ENCODE measurements at regions not wholly inside any gene's neighbourhood (a gene's known extent, or its start where the extent isn't known, plus 50 kb on each side); places are given as distances from the start of the nearest gene placed in this dataset.

GRCh38 chr12:107891967-107892366 lies 117.5 kb downstream of the ASCL4 start:
- H3K27ac ChIP-seq (ENCODE audit: low read depth, low read length) = no peak overlapping the region
- H4K5ac ChIP-seq (ENCODE audit: low read length) = no peak overlapping the region
- H3K4me1 ChIP-seq (ENCODE audit: control insufficient read depth, low read depth, low read length) = no peaks in the 10 kb centered on the region
- no peak overlapping the region for H2AK5ac ChIP-seq (ENCODE audit: low read length)
- no peak overlapping the region for H3K4me2 ChIP-seq (ENCODE audit: low read length)
- H2BK5ac ChIP-seq (ENCODE audit: low read length) = no peak overlapping the region
- H3K79me2 ChIP-seq (ENCODE audit: control insufficient read depth, insufficient read depth, low read length) = no peaks in the 10 kb centered on the region
- H3K9ac ChIP-seq (ENCODE audit: low read length) = no peak overlapping the region
- no peak overlapping the region for H3K23ac ChIP-seq (ENCODE audit: low read length)
- no peak overlapping the region for H3K18ac ChIP-seq (ENCODE audit: low read length)
- no peaks in the 10 kb centered on the region for H3K79me1 ChIP-seq (ENCODE audit: low read length)
- no peak overlapping the region for H3K4ac ChIP-seq (ENCODE audit: low read depth, low read length)
- H4K8ac ChIP-seq (ENCODE audit: low read depth, low read length) = no peak overlapping the region
- peak; percentile 63 for DNase-seq
- H2BK120ac ChIP-seq (ENCODE audit: low read depth, low read length) = no peak overlapping the region
- H3K36me3 ChIP-seq (ENCODE audit: control insufficient read depth, insufficient read depth, low read length) = no peaks in the 10 kb centered on the region
- WGBS (ENCODE audit: extremely low coverage, insufficient coverage, low lambda C conversion rate) = no CpG with 5 or more reads among the region's 3 CpGs
- no peaks in the 10 kb centered on the region for H3K27me3 ChIP-seq (ENCODE audit: insufficient read depth, low read length, poor library complexity)
- H3K56ac ChIP-seq (ENCODE audit: low read length) = no peak overlapping the region
- H3K4me3 ChIP-seq (ENCODE audit: low read length) = no peak overlapping the region
- H2BK15ac ChIP-seq (replicated peaks; ENCODE audit: low read depth) = no peak overlapping the region

GRCh38 chr12:107894589-107894988 lies 120.1 kb downstream of the ASCL4 start:
- Histone ChIP-seq H3K79me2 (ENCODE audit: control insufficient read depth, insufficient read depth, low read length) (no peaks in the 10 kb centered on the region), H3K4me2 (ENCODE audit: low read length) (no peak overlapping the region), H4K8ac (ENCODE audit: low read depth, low read length) (peak overlapping the region; percentile 76), H3K9ac (ENCODE audit: low read length) (no peak overlapping the region), H3K18ac (ENCODE audit: low read length) (no peak overlapping the region), H3K27me3 (ENCODE audit: insufficient read depth, low read length, poor library complexity) (no peaks in the 10 kb centered on the region), H2BK120ac (ENCODE audit: low read depth, low read length) (no peak overlapping the region), H3K36me3 (ENCODE audit: control insufficient read depth, insufficient read depth, low read length) (no peaks in the 10 kb centered on the region), H3K56ac (ENCODE audit: low read length) (no peak overlapping the region), H4K5ac (ENCODE audit: low read length) (no peak overlapping the region), H3K4ac (ENCODE audit: low read depth, low read length) (no peak overlapping the region), H2AK5ac (ENCODE audit: low read length) (no peak overlapping the region), H3K4me3 (ENCODE audit: low read length) (no peak overlapping the region), H3K4me1 (ENCODE audit: control insufficient read depth, low read depth, low read length) (no peaks in the 10 kb centered on the region), H2BK5ac (ENCODE audit: low read length) (no peak overlapping the region), H3K27ac (ENCODE audit: low read depth, low read length) (no peak overlapping the region), H2BK15ac (replicated peaks; ENCODE audit: low read depth) (no peak overlapping the region), H3K79me1 (ENCODE audit: low read length) (no peaks in the 10 kb centered on the region), H3K23ac (ENCODE audit: low read length) (no peak overlapping the region)
- no peak for DNase-seq
- no CpG with 5 or more reads among the region's 3 CpGs for WGBS (ENCODE audit: extremely low coverage, insufficient coverage, low lambda C conversion rate)

DNA sequence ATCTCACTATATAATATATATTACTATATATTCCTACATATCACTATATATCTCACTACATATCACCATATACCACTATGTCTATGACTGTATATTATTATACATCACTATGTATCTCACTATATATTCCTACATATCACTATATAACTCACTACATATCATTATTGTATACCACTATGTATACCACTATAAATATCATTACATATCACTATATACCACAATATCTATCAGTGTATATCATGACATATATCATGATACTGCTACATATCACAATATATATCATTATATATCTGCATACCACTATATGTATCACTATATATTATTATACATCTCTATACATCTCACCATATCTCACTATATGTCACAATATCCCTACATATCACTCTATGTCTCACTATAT lies 121.5 kb downstream of the ASCL4 start:
- no peak overlapping the region for H4K5ac ChIP-seq (ENCODE audit: low read length)
- no peak overlapping the region for H2BK120ac ChIP-seq (ENCODE audit: low read depth, low read length)

GRCh38 chr12:107900588-107900987 lies 126.1 kb downstream of the ASCL4 start:
- Histone ChIP-seq H3K4me2 (ENCODE audit: low read length) (no peak overlapping the region), H4K5ac (ENCODE audit: low read length) (no peak overlapping the region), H3K4me3 (ENCODE audit: low read length) (no peak overlapping the region), H3K27ac (ENCODE audit: low read depth, low read length) (no peak overlapping the region), H3K4me1 (ENCODE audit: control insufficient read depth, low read depth, low read length) (no peaks in the 10 kb centered on the region), H3K4ac (ENCODE audit: low read depth, low read length) (no peak overlapping the region), H3K23ac (ENCODE audit: low read length) (no peak overlapping the region), H3K36me3 (ENCODE audit: control insufficient read depth, insufficient read depth, low read length) (no peaks in the 10 kb centered on the region), H3K79me2 (ENCODE audit: control insufficient read depth, insufficient read depth, low read length) (no peaks in the 10 kb centered on the region), H3K9ac (ENCODE audit: low read length) (no peak overlapping the region), H2BK5ac (ENCODE audit: low read length) (no peak overlapping the region), H3K27me3 (ENCODE audit: insufficient read depth, low read length, poor library complexity) (no peaks in the 10 kb centered on the region), H4K8ac (ENCODE audit: low read depth, low read length) (no peak overlapping the region), H3K18ac (ENCODE audit: low read length) (no peak overlapping the region), H2BK15ac (replicated peaks; ENCODE audit: low read depth) (no peak overlapping the region), H3K79me1 (ENCODE audit: low read length) (no peaks in the 10 kb centered on the region), H3K56ac (ENCODE audit: low read length) (no peak overlapping the region), H2BK120ac (ENCODE audit: low read depth, low read length) (no peak overlapping the region), H2AK5ac (ENCODE audit: low read length) (no peak overlapping the region)
- WGBS (ENCODE audit: extremely low coverage, insufficient coverage, low lambda C conversion rate) = no CpG with 5 or more reads among the region's 2 CpGs
- DNase-seq = no peak

More for the DNA sequence above, 121.5 kb downstream of the ASCL4 start:
- H2BK15ac ChIP-seq (replicated peaks; ENCODE audit: low read depth) = no peak overlapping the region
- no peak overlapping the region for H4K8ac ChIP-seq (ENCODE audit: low read depth, low read length)
- no peak overlapping the region for H2AK5ac ChIP-seq (ENCODE audit: low read length)
- no peaks in the 10 kb centered on the region for H3K79me2 ChIP-seq (ENCODE audit: control insufficient read depth, insufficient read depth, low read length)
- H3K27me3 ChIP-seq (ENCODE audit: insufficient read depth, low read length, poor library complexity) = no peaks in the 10 kb centered on the region
- H3K23ac ChIP-seq (ENCODE audit: low read length) = no peak overlapping the region
- no peak overlapping the region for H3K4ac ChIP-seq (ENCODE audit: low read depth, low read length)
- no peaks in the 10 kb centered on the region for H3K36me3 ChIP-seq (ENCODE audit: control insufficient read depth, insufficient read depth, low read length)
- no peak overlapping the region for H3K9ac ChIP-seq (ENCODE audit: low read length)
- H3K4me1 ChIP-seq (ENCODE audit: control insufficient read depth, low read depth, low read length) = no peaks in the 10 kb centered on the region
- no peaks in the 10 kb centered on the region for H3K79me1 ChIP-seq (ENCODE audit: low read length)
- H3K4me3 ChIP-seq (ENCODE audit: low read length) = no peak overlapping the region
- H2BK5ac ChIP-seq (ENCODE audit: low read length) = no peak overlapping the region
- H3K18ac ChIP-seq (ENCODE audit: low read length) = no peak overlapping the region
- DNase-seq = no peak
- no peak overlapping the region for H3K56ac ChIP-seq (ENCODE audit: low read length)
- no peak overlapping the region for H3K4me2 ChIP-seq (ENCODE audit: low read length)
- H3K27ac ChIP-seq (ENCODE audit: low read depth, low read length) = no peak overlapping the region

DNA sequence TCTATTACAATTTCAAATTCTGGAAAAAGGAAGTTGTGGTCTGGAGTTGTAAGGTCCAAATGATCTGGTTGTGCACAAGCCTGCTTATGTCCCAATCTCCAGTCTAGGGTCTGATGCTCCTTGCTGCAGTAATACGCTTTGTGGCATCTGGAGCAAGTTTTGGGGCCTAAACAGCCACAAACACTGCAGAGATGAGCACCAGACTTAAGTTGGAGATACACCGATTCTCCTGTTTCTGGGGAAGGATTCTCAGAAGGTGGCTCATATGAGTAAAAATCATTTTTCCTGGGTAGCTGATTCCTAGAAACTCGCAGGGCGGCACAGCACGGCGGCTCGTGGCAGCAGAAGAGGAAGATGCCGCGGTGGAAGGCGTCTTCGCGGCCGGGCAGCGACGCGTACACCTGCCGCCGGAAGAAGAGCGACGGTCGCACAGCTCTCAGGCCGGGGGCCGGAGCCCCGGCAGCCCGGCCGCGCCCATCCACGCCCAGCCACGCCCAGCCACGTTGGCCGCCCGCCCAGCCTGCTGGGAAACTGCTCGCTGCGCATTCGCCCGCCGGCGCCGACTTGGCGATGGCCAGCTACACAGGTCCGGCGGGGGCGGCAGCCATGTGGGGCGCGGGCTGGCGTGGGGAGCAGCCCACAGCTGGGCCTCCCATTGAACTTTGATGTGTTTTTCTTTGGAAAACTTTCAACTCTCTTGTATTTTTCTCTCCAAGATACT lies 129.0 kb downstream of the ASCL4 start:
- no CpG with 5 or more reads among the region's 46 CpGs for WGBS (ENCODE audit: extremely low coverage, insufficient coverage, low lambda C conversion rate)
- Histone ChIP-seq H3K4me2 (ENCODE audit: low read length) (peak overlapping the region; percentile 47), H4K5ac (ENCODE audit: low read length) (no peak overlapping the region), H3K4me3 (ENCODE audit: low read length) (peak overlapping the region; percentile 27), H2BK120ac (ENCODE audit: low read depth, low read length) (no peak overlapping the region), H2BK15ac (replicated peaks; ENCODE audit: low read depth) (no peak overlapping the region), H3K18ac (ENCODE audit: low read length) (no peak overlapping the region), H3K56ac (ENCODE audit: low read length) (peak overlapping the region; percentile 45), H3K79me2 (ENCODE audit: control insufficient read depth, insufficient read depth, low read length) (no peaks in the 10 kb centered on the region), H4K8ac (ENCODE audit: low read depth, low read length) (no peak overlapping the region), H3K4me1 (ENCODE audit: control insufficient read depth, low read depth, low read length) (no peaks in the 10 kb centered on the region), H3K23ac (ENCODE audit: low read length) (no peak overlapping the region), H3K36me3 (ENCODE audit: control insufficient read depth, insufficient read depth, low read length) (no peaks in the 10 kb centered on the region), H2BK5ac (ENCODE audit: low read length) (no peak overlapping the region), H3K79me1 (ENCODE audit: low read length) (no peaks in the 10 kb centered on the region), H3K9ac (ENCODE audit: low read length) (peak overlapping the region; percentile 39), H3K27ac (ENCODE audit: low read depth, low read length) (no peak overlapping the region), H3K27me3 (ENCODE audit: insufficient read depth, low read length, poor library complexity) (no peaks in the 10 kb centered on the region), H2AK5ac (ENCODE audit: low read length) (no peak overlapping the region), H3K4ac (ENCODE audit: low read depth, low read length) (no peak overlapping the region)
- DNase-seq = peak; percentile 82

GRCh38 chr12:107906707-107907106 lies 132.2 kb downstream of the ASCL4 start:
- Histone ChIP-seq H3K18ac (ENCODE audit: low read length) (no peak overlapping the region), H2AK5ac (ENCODE audit: low read length) (no peak overlapping the region), H3K27ac (ENCODE audit: low read depth, low read length) (no peak overlapping the region), H3K79me1 (ENCODE audit: low read length) (no peaks in the 10 kb centered on the region), H3K23ac (ENCODE audit: low read length) (no peak overlapping the region), H3K4ac (ENCODE audit: low read depth, low read length) (no peak overlapping the region), H3K4me1 (ENCODE audit: control insufficient read depth, low read depth, low read length) (no peaks in the 10 kb centered on the region), H2BK15ac (replicated peaks; ENCODE audit: low read depth) (no peak overlapping the region), H3K9ac (ENCODE audit: low read length) (no peak overlapping the region), H2BK5ac (ENCODE audit: low read length) (no peak overlapping the region), H3K36me3 (ENCODE audit: control insufficient read depth, insufficient read depth, low read length) (no peaks in the 10 kb centered on the region), H4K5ac (ENCODE audit: low read length) (no peak overlapping the region), H2BK120ac (ENCODE audit: low read depth, low read length) (no peak overlapping the region), H4K8ac (ENCODE audit: low read depth, low read length) (no peak overlapping the region), H3K27me3 (ENCODE audit: insufficient read depth, low read length, poor library complexity) (no peaks in the 10 kb centered on the region), H3K79me2 (ENCODE audit: control insufficient read depth, insufficient read depth, low read length) (no peaks in the 10 kb centered on the region), H3K4me2 (ENCODE audit: low read length) (no peak overlapping the region), H3K56ac (ENCODE audit: low read length) (no peak overlapping the region), H3K4me3 (ENCODE audit: low read length) (no peak overlapping the region)
- WGBS (ENCODE audit: extremely low coverage, insufficient coverage, low lambda C conversion rate) = no CpG with 5 or more reads among the region's 4 CpGs
- DNase-seq = no peak

All from mesendoderm (in vitro differentiated cells).